SH-SY5Y (cell line): ENCODE measurements at regions not wholly inside any gene's neighbourhood (a gene's known extent, or its start where the extent isn't known, plus 50 kb on each side); places are given as distances from the start of the nearest gene placed in this dataset.

Experiments used
- GATA2 ChIP-seq: IDR thresholded peaks from 2 replicates; pipeline ENCODE4 v1.6.1; 2011; ENCODE audit warnings: mild to moderate bottlenecking, low read depth, low read length
- GATA3 ChIP-seq: IDR thresholded peaks from 2 replicates; pipeline ENCODE4 v1.6.1; 2011; ENCODE audit warnings: low read depth, mild to moderate bottlenecking, low read length, moderate library complexity

DNA sequence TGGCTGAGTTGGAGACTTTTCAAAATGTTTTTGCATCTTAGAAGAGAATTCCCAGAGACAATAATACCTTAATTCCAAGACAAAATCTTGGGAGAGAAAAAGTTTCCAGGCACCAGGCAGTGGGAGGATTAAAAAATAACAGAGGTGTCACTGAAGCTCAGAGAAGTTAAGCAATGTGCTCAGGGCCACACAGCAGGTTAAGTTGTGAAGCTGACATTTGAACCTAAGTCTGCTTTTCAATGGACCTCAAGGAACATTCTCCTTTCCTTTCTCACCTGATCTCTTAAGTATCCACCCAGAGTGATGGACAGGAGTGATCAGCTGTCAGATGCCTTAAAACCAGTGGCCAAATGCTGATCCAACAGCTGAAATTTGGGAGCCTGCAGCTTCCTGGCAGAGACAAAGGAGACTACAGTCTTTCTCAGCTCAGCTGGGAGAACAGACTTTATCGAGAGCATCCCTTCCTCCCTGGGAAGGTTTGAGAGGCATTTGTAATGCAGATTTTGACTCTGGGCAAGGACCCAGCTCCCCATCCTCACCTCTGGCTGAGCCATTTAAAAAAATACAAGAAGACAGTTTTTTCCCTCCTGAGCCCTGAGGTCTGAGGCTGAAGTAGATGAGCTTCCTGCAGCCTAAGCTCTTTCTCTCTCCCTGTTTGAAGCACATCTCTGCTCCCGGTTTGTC lies 174.9 kb upstream of the RPH3A start:
- TF ChIP-seq GATA2 (no peak), GATA3 (no peak)
